ENCODE measurements at regions not wholly inside any gene's neighbourhood (a gene's known extent, or its start where the extent isn't known, plus 50 kb on each side); places are given as distances from the start of the nearest gene placed in this dataset.

- TF ChIP-seq CTCF (optimal IDR thresholded peaks at IDR 0.05 in 1 of 3, IDR thresholded peaks at IDR 0.05 in 1 of 3, conservative IDR thresholded peaks at IDR 0.05 in 1 of 3; ENCODE audit: extremely low read depth in 1 of 3, insufficient read depth in 2 of 3, low read length in 3 of 3), result no peak
- no peak for TF ChIP-seq EZH2 (IDR thresholded peaks at IDR 0.05; ENCODE audit: low read length)
Measured at GRCh38 chr14:56885825-56886224, 75.5 kb upstream of the OTX2 start.

All from keratinocyte (primary cell).